Smooth muscle cell (in vitro differentiated cells): ENCODE measurements at regions not wholly inside any gene's neighbourhood (a gene's known extent, or its start where the extent isn't known, plus 50 kb on each side); places are given as distances from the start of the nearest gene placed in this dataset.

ENCODE experiments used
- DNase-seq: peaks from one replicate; lab custom pipeline; 2025; ENCODE audit not compliant: unreplicated experiment; lab: John Stamatoyannopoulos, UW
- H2AFZ ChIP-seq: fragments of 200-600 bp; sonication (generic); 2 replicates; pipeline ENCODE4 v1.6.0; 2016; ENCODE audit warnings: antibody characterized with exemption, low read depth, mild to moderate bottlenecking
- H3F3A ChIP-seq: fragments of 200-600 bp; sonication (generic); 2 replicates; pipeline ENCODE4 v1.6.0; 2017; ENCODE audit warnings: antibody characterized with exemption, low read depth
- H3K27ac ChIP-seq: fragments of 200-600 bp; sonication (generic); 2 replicates; pipeline ENCODE4 v1.5.1; 2016; ENCODE audit warnings: low read depth, mild to moderate bottlenecking
- H3K27me3 ChIP-seq: fragments of 200-600 bp; sonication (generic); 2 replicates; pipeline ENCODE4 v1.6.1; 2016; ENCODE audit warnings: low read depth, mild to moderate bottlenecking
- H3K36me3 ChIP-seq: fragments of 200-600 bp; sonication (generic); 2 replicates; pipeline ENCODE4 v1.5.1; 2016; ENCODE audit warnings: low read depth
- H3K4me1 ChIP-seq: fragments of 200-600 bp; sonication (generic); 2 replicates; pipeline ENCODE4 v1.5.1; 2016; ENCODE audit warnings: low read depth
- H3K4me2 ChIP-seq: fragments of 200-600 bp; sonication (generic); 2 replicates; pipeline ENCODE4 v1.6.0; 2016; ENCODE audit warnings: mild to moderate bottlenecking
- H3K4me3 ChIP-seq: fragments of 200-600 bp; sonication (generic); 2 replicates; pipeline ENCODE4 v1.5.1; 2016; ENCODE audit warnings: mild to moderate bottlenecking
- H3K79me2 ChIP-seq: fragments of 200-600 bp; sonication (generic); 2 replicates; pipeline ENCODE4 v1.6.0; 2016; ENCODE audit warnings: low read depth, mild to moderate bottlenecking
- H3K9ac ChIP-seq: fragments of 200-600 bp; sonication (generic); 2 replicates; pipeline ENCODE4 v1.6.0; 2016; ENCODE audit warnings: low read depth
- H3K9me3 ChIP-seq: fragments of 200-600 bp; sonication (generic); replicated peaks from 2 replicates; pipeline ENCODE4 v1.5.1; 2016; ENCODE audit warnings: low read depth
- H4K20me1 ChIP-seq: fragments of 200-600 bp; sonication (generic); 2 replicates; pipeline ENCODE4 v1.6.0; 2016; ENCODE audit warnings: low read depth
- CTCF ChIP-seq: fragments of 200-600 bp; sonication (generic); IDR thresholded peaks from 2 replicates; pipeline ENCODE4 v1.5.1; 2017; ENCODE audit warnings: borderline replicate concordance, mild to moderate bottlenecking, antibody characterized with exemption; ENCODE audit not compliant: insufficient read depth, poor library complexity, severe bottlenecking
- WGBS: methylation state at CpG from one replicate; pipeline ENCODE4 v1.1.7; 2016; ENCODE audit warnings: low lambda C conversion rate; 5-methylcytosine and 5-hydroxymethylcytosine counted together

GRCh38 chr15:62553911-62554563, 389.0 kb upstream of the C2CD4B start:
- no peak overlapping the region for H2AFZ ChIP-seq
- no peaks in the 10 kb centered on the region for H3K79me2 ChIP-seq
- TF ChIP-seq CTCF = no peak
- no peaks in the 10 kb centered on the region for H4K20me1 ChIP-seq
- peaks cover 7% of the 10 kb centered on the region for H3K4me1 ChIP-seq
- H3K27me3 ChIP-seq = no peaks in the 10 kb centered on the region
- no peaks in the 10 kb centered on the region for H3F3A ChIP-seq
- H3K27ac ChIP-seq = no peak overlapping the region
- no peaks in the 10 kb centered on the region for H3K36me3 ChIP-seq
- no peaks in the 10 kb centered on the region for H3K9me3 ChIP-seq
- 93% methylated on average over 2 of the region's 2 CpGs for WGBS
- no peak overlapping the region for H3K9ac ChIP-seq
- no peak overlapping the region for H3K4me3 ChIP-seq
- H3K4me2 ChIP-seq = no peak overlapping the region
- no peak for DNase-seq

- peaks cover 7% of the 10 kb centered on the region for H3K4me1 ChIP-seq
- H4K20me1 ChIP-seq = no peaks in the 10 kb centered on the region
- no peak overlapping the region for H2AFZ ChIP-seq
- H3K79me2 ChIP-seq = no peaks in the 10 kb centered on the region
- no peak overlapping the region for H3K4me3 ChIP-seq
- H3K36me3 ChIP-seq = no peaks in the 10 kb centered on the region
- H3K9ac ChIP-seq = no peak overlapping the region
- no peak for TF ChIP-seq CTCF
- no peaks in the 10 kb centered on the region for H3F3A ChIP-seq
- DNase-seq = no peak
- peak overlapping the region; percentile 5 for H3K4me2 ChIP-seq
- H3K27me3 ChIP-seq = no peaks in the 10 kb centered on the region
- H3K27ac ChIP-seq = no peak overlapping the region
- WGBS = 49% methylated on average over 8 of the region's 8 CpGs
- no peaks in the 10 kb centered on the region for H3K9me3 ChIP-seq
These were observed 393.7 kb upstream of the C2CD4B start for GRCh38 chr15:62558640-62559380.

GRCh38 chr15:62559381-62559733, 394.3 kb upstream of the C2CD4B start:
- H3K9ac ChIP-seq = no peak overlapping the region
- H3K79me2 ChIP-seq = no peaks in the 10 kb centered on the region
- H3F3A ChIP-seq = no peaks in the 10 kb centered on the region
- DNase-seq = no peak
- TF ChIP-seq CTCF = no peak
- peaks cover 7% of the 10 kb centered on the region for H3K4me1 ChIP-seq
- no peak overlapping the region for H3K27ac ChIP-seq
- no peak overlapping the region for H3K4me2 ChIP-seq
- H3K9me3 ChIP-seq = no peaks in the 10 kb centered on the region
- H3K27me3 ChIP-seq = no peaks in the 10 kb centered on the region
- no peak overlapping the region for H2AFZ ChIP-seq
- 85% methylated on average over 1 of the region's 1 CpG for WGBS
- H4K20me1 ChIP-seq = no peaks in the 10 kb centered on the region
- H3K4me3 ChIP-seq = no peak overlapping the region
- no peaks in the 10 kb centered on the region for H3K36me3 ChIP-seq
